ENCODE measurements at regions not wholly inside any gene's neighbourhood (a gene's known extent, or its start where the extent isn't known, plus 50 kb on each side); places are given as distances from the start of the nearest gene placed in this dataset.

- no peak for TF ChIP-seq CTCF (IDR thresholded peaks at IDR 0.05; ENCODE audit: insufficient read depth, low read length)
- no peak for TF ChIP-seq SPI1 (IDR thresholded peaks at IDR 0.05; ENCODE audit: borderline replicate concordance, low read depth)
- TF ChIP-seq POLR2AphosphoS5 (IDR thresholded peaks at IDR 0.05; ENCODE audit: low read depth): no peak
Observed at GRCh38 chr16:63496282-63496681, 1460.0 kb upstream of the CDH8 start.

All from HL-60 (cell line).